ENCODE measurements at regions not wholly inside any gene's neighbourhood (a gene's known extent, or its start where the extent isn't known, plus 50 kb on each side); places are given as distances from the start of the nearest gene placed in this dataset.

DNA sequence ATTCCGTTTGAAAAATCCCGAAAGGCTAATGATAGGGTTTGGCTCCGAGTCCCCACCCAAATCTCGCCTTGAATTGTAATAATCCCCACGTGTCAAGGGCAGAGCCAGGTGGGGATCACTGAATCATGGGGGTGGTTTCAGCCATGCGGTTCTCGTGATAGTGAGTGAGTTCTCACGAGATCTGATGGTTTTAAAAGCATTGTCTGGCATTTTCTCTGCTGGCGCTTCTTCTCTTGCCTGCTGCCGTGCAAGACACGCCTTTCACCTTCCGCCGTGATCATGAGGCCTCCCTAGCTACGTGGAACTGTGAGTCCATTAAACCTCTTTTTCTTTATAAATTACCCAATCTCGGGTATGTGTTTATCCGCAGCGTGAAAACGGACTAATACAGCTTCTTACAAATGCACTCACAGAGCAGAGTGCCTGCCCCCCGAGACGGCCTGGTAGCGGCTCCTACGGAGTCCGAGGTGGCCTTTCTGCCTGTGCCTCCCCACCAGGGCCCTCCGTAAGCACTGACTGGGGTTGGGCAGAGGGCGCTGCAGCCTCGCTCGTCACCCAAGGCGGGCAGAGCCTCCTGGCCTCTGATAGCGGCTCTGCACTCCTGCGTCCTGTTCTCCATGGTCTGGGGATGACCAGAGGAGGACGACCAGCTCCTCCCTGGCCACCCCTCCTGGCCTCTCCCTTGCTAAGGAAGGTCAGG lies 131.7 kb downstream of the FOXL1 start:
- peaks cover 4 to 17% (median 14%) of the 10 kb centered on the region in 5 donors for H3K9me3 ChIP-seq (ENCODE audit: control insufficient read depth in 5 of 5, low read length in 5 of 5)
- H3K36me3 ChIP-seq (ENCODE audit: control insufficient read depth in 5 of 5, insufficient read depth in 5 of 5, low read length in 5 of 5): no peaks in the 10 kb centered on the region
- no peak overlapping the region for H3K9ac ChIP-seq (ENCODE audit: low read length in 5 of 5)
- peaks cover 0 to 21% (median 10%) of the 10 kb centered on the region in 5 donors for H3K27me3 ChIP-seq (ENCODE audit: control insufficient read depth in 5 of 5, insufficient read depth in 4 of 5, low read length in 5 of 5)
- H3K27ac ChIP-seq (ENCODE audit: low read depth, low read length): no peak overlapping the region
- H3K4me3 ChIP-seq (ENCODE audit: low read depth in 1 of 5, low read length in 5 of 5): no peak overlapping the region
- H3K4me1 ChIP-seq (ENCODE audit: control insufficient read depth in 5 of 5, insufficient read depth in 5 of 5, low read length in 5 of 5): no peaks in the 10 kb centered on the region

- Histone ChIP-seq H3K4me3 (ENCODE audit: low read depth in 1 of 5, low read length in 5 of 5) (no peak overlapping the region), H3K9me3 (ENCODE audit: control insufficient read depth in 5 of 5, low read length in 5 of 5) (peaks cover 4 to 17% (median 14%) of the 10 kb centered on the region in 5 donors), H3K36me3 (ENCODE audit: control insufficient read depth in 5 of 5, insufficient read depth in 5 of 5, low read length in 5 of 5) (no peaks in the 10 kb centered on the region), H3K9ac (ENCODE audit: low read length in 5 of 5) (no peak overlapping the region), H3K27ac (ENCODE audit: low read depth, low read length) (no peak overlapping the region), H3K4me1 (ENCODE audit: control insufficient read depth in 5 of 5, insufficient read depth in 5 of 5, low read length in 5 of 5) (no peaks in the 10 kb centered on the region), H3K27me3 (ENCODE audit: control insufficient read depth in 5 of 5, insufficient read depth in 4 of 5, low read length in 5 of 5) (peaks cover 0 to 21% (median 10%) of the 10 kb centered on the region in 5 donors)
These were observed 132.2 kb downstream of the FOXL1 start for GRCh38 chr16:86710602-86710950.

GRCh38 chr16:86712158-86713009 lies 134.0 kb downstream of the FOXL1 start:
- no peaks in the 10 kb centered on the region for H3K4me1 ChIP-seq (ENCODE audit: control insufficient read depth in 5 of 5, insufficient read depth in 5 of 5, low read length in 5 of 5)
- H3K27me3 ChIP-seq (ENCODE audit: control insufficient read depth in 5 of 5, insufficient read depth in 4 of 5, low read length in 5 of 5): peaks cover 0 to 26% (median 16%) of the 10 kb centered on the region in 5 donors
- H3K9ac ChIP-seq (ENCODE audit: low read length in 5 of 5): no peak overlapping the region
- H3K4me3 ChIP-seq (ENCODE audit: low read depth in 1 of 5, low read length in 5 of 5): no peak overlapping the region
- no peaks in the 10 kb centered on the region for H3K36me3 ChIP-seq (ENCODE audit: control insufficient read depth in 5 of 5, insufficient read depth in 5 of 5, low read length in 5 of 5)
- no peak overlapping the region for H3K27ac ChIP-seq (ENCODE audit: low read depth, low read length)
- H3K9me3 ChIP-seq (ENCODE audit: control insufficient read depth in 5 of 5, low read length in 5 of 5): peaks cover 4 to 17% (median 12%) of the 10 kb centered on the region in 5 donors

- Histone ChIP-seq H3K4me3 (ENCODE audit: low read depth in 1 of 5, low read length in 5 of 5) (no peak overlapping the region), H3K27me3 (ENCODE audit: control insufficient read depth in 5 of 5, insufficient read depth in 4 of 5, low read length in 5 of 5) (peaks cover 4 to 33% (median 19%) of the 10 kb centered on the region in 5 donors), H3K4me1 (ENCODE audit: control insufficient read depth in 5 of 5, insufficient read depth in 5 of 5, low read length in 5 of 5) (no peaks in the 10 kb centered on the region), H3K27ac (ENCODE audit: low read depth, low read length) (no peak overlapping the region), H3K9me3 (ENCODE audit: control insufficient read depth in 5 of 5, low read length in 5 of 5) (peaks cover 4 to 15% (median 9%) of the 10 kb centered on the region in 5 donors), H3K9ac (ENCODE audit: low read length in 5 of 5) (no peak overlapping the region), H3K36me3 (ENCODE audit: control insufficient read depth in 5 of 5, insufficient read depth in 5 of 5, low read length in 5 of 5) (no peaks in the 10 kb centered on the region)
These were observed 134.8 kb downstream of the FOXL1 start for GRCh38 chr16:86713021-86713631.

GRCh38 chr16:86714166-86714565 lies 135.8 kb downstream of the FOXL1 start:
- Histone ChIP-seq H3K36me3 (ENCODE audit: control insufficient read depth in 5 of 5, insufficient read depth in 5 of 5, low read length in 5 of 5) (no peaks in the 10 kb centered on the region), H3K9me3 (ENCODE audit: control insufficient read depth in 5 of 5, low read length in 5 of 5) (peaks cover 2 to 7% (median 4%) of the 10 kb centered on the region in 5 donors), H3K4me1 (ENCODE audit: control insufficient read depth in 5 of 5, insufficient read depth in 5 of 5, low read length in 5 of 5) (no peaks in the 10 kb centered on the region), H3K9ac (ENCODE audit: low read length in 5 of 5) (no peak overlapping the region), H3K4me3 (ENCODE audit: low read depth in 1 of 5, low read length in 5 of 5) (no peak overlapping the region), H3K27me3 (ENCODE audit: control insufficient read depth in 5 of 5, insufficient read depth in 4 of 5, low read length in 5 of 5) (peaks cover 4 to 36% (median 22%) of the 10 kb centered on the region in 5 donors), H3K27ac (ENCODE audit: low read depth, low read length) (no peak overlapping the region)

GRCh38 chr16:86716649-86717048 lies 138.3 kb downstream of the FOXL1 start:
- no peak overlapping the region for H3K9ac ChIP-seq (ENCODE audit: low read length in 5 of 5)
- H3K27ac ChIP-seq (ENCODE audit: low read depth, low read length): no peak overlapping the region
- H3K9me3 ChIP-seq (ENCODE audit: control insufficient read depth in 5 of 5, low read length in 5 of 5): peaks cover 0 to 3% (median 0%) of the 10 kb centered on the region in 5 donors
- no peaks in the 10 kb centered on the region for H3K36me3 ChIP-seq (ENCODE audit: control insufficient read depth in 5 of 5, insufficient read depth in 5 of 5, low read length in 5 of 5)
- no peak overlapping the region for H3K4me3 ChIP-seq (ENCODE audit: low read depth in 1 of 5, low read length in 5 of 5)
- peaks cover 4 to 43% (median 20%) of the 10 kb centered on the region in 5 donors for H3K27me3 ChIP-seq (ENCODE audit: control insufficient read depth in 5 of 5, insufficient read depth in 4 of 5, low read length in 5 of 5)
- no peaks in the 10 kb centered on the region for H3K4me1 ChIP-seq (ENCODE audit: control insufficient read depth in 5 of 5, insufficient read depth in 5 of 5, low read length in 5 of 5)

DNA sequence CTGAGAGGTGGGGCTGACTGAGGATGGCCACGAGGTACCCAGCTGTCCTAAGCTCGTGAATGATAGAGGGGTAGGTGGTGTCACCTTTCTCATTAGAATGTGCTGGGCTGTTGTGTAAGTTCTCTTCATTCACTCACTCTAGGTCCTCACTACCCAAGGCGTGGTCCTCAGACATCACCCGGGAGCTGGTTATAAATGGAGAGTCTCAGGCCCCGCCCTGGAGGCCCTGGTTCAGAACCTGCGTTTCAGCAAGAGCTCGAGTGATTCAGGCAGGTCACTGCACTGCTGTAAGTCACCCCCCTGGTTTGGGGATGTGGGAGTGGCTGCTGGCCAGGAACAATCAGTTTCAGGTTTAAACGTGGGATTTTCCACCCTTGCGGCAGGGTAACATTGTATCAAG lies 139.8 kb downstream of the FOXL1 start:
- Histone ChIP-seq H3K27ac (ENCODE audit: low read depth, low read length) (no peak overlapping the region), H3K4me3 (ENCODE audit: low read depth in 1 of 5, low read length in 5 of 5) (no peak overlapping the region), H3K4me1 (ENCODE audit: control insufficient read depth in 5 of 5, insufficient read depth in 5 of 5, low read length in 5 of 5) (peaks cover 0 to 3% (median 0%) of the 10 kb centered on the region in 5 donors), H3K9me3 (ENCODE audit: control insufficient read depth in 5 of 5, low read length in 5 of 5) (peaks cover 0 to 3% (median 0%) of the 10 kb centered on the region in 5 donors), H3K27me3 (ENCODE audit: control insufficient read depth in 5 of 5, insufficient read depth in 4 of 5, low read length in 5 of 5) (peaks cover 4 to 35% (median 15%) of the 10 kb centered on the region in 5 donors), H3K36me3 (ENCODE audit: control insufficient read depth in 5 of 5, insufficient read depth in 5 of 5, low read length in 5 of 5) (no peaks in the 10 kb centered on the region), H3K9ac (ENCODE audit: low read length in 5 of 5) (no peak overlapping the region)

DNA sequence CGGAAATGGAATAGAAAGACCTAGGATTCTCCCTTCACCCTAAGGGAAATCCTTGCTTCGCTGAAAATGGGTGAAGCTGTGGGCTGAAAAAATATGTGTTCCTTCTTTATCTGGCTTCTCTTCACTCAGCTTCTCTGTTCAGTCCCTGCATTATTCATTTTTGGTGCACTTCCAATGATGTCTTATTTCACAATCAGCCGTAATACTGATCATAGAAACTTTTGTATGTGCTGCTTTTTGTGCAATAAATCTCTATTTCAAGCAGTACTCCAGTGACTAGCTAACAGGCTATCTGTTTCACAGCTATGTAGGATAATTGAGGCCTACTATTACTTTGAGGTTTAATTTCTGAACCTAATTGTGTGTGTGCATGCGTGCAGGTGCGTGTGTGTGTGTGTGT lies 144.6 kb downstream of the FOXL1 start:
- H3K4me3 ChIP-seq (ENCODE audit: low read depth in 1 of 5, low read length in 5 of 5): no peak overlapping the region
- no peaks in the 10 kb centered on the region for H3K9me3 ChIP-seq (ENCODE audit: control insufficient read depth in 5 of 5, low read length in 5 of 5)
- no peaks in the 10 kb centered on the region for H3K36me3 ChIP-seq (ENCODE audit: control insufficient read depth in 5 of 5, insufficient read depth in 5 of 5, low read length in 5 of 5)
- H3K27ac ChIP-seq (ENCODE audit: low read depth, low read length): no peak overlapping the region
- no peak overlapping the region for H3K9ac ChIP-seq (ENCODE audit: low read length in 5 of 5)
- H3K27me3 ChIP-seq (ENCODE audit: control insufficient read depth in 5 of 5, insufficient read depth in 4 of 5, low read length in 5 of 5): peaks cover 5 to 20% (median 14%) of the 10 kb centered on the region in 5 donors
- H3K4me1 ChIP-seq (ENCODE audit: control insufficient read depth in 5 of 5, insufficient read depth in 5 of 5, low read length in 5 of 5): peaks cover 0 to 5% (median 0%) of the 10 kb centered on the region in 5 donors

DNA sequence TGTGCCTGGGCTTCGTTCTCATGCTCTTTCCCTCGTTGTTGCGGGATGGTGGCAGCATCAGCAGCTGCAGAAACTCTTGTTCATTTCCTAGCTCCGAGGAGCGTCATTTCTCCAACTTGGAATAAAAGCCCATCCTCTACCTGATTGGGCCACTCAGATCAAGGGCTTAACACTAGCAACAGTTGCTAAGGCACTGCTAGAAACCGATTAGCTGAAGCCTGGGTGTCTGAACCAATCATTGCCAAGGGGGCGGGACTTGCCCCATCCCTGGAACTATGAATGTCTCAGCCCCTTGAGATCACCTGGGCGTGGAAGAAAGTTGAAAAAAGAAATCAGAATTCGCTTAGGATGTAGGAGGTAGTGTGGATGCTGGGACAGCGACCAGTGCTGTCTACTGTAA lies 145.3 kb downstream of the FOXL1 start:
- Histone ChIP-seq H3K9ac (ENCODE audit: low read length in 5 of 5) (no peak overlapping the region), H3K4me3 (ENCODE audit: low read depth in 1 of 5, low read length in 5 of 5) (no peak overlapping the region), H3K4me1 (ENCODE audit: control insufficient read depth in 5 of 5, insufficient read depth in 5 of 5, low read length in 5 of 5) (peaks cover 0 to 5% (median 0%) of the 10 kb centered on the region in 5 donors), H3K27me3 (ENCODE audit: control insufficient read depth in 5 of 5, insufficient read depth in 4 of 5, low read length in 5 of 5) (peaks cover 8 to 23% (median 13%) of the 10 kb centered on the region in 5 donors), H3K9me3 (ENCODE audit: control insufficient read depth in 5 of 5, low read length in 5 of 5) (no peaks in the 10 kb centered on the region), H3K27ac (ENCODE audit: low read depth, low read length) (no peak overlapping the region), H3K36me3 (ENCODE audit: control insufficient read depth in 5 of 5, insufficient read depth in 5 of 5, low read length in 5 of 5) (no peaks in the 10 kb centered on the region)
